OCI-LY1 (cell line): ENCODE measurements at regions not wholly inside any gene's neighbourhood (a gene's known extent, or its start where the extent isn't known, plus 50 kb on each side); places are given as distances from the start of the nearest gene placed in this dataset.

Experiments
- H2AFZ ChIP-seq: fragments of 200-600 bp; sonication (generic), shearing (Covaris generic); 2 replicates; pipeline ENCODE4 v1.6.0; 2014; ENCODE audit warnings: antibody characterized with exemption, mild to moderate bottlenecking, low read length
- H3F3A ChIP-seq: fragments of 200-600 bp; sonication (generic), shearing (Covaris generic); 2 replicates; pipeline ENCODE4 v1.6.0; 2014; ENCODE audit warnings: mild to moderate bottlenecking, antibody characterized with exemption, low read length, moderate library complexity; ENCODE audit not compliant: insufficient read depth
- H3K27ac ChIP-seq: fragments of 200-600 bp; sonication (generic); 2 replicates; pipeline ENCODE4 v1.5.1; 2014; ENCODE audit warnings: low read length, mixed run types, mild to moderate bottlenecking, low read depth; ENCODE audit not compliant: poor library complexity, severe bottlenecking
- H3K27me3 ChIP-seq: fragments of 200-600 bp; sonication (generic); 2 replicates; pipeline ENCODE4 v1.6.0; 2014; ENCODE audit warnings: antibody characterized with exemption, mild to moderate bottlenecking, low read length, moderate library complexity; ENCODE audit not compliant: insufficient read depth
- H3K36me3 ChIP-seq: fragments of 200-600 bp; sonication (generic); 2 replicates; pipeline ENCODE4 v1.6.1; 2014; ENCODE audit warnings: mild to moderate bottlenecking, antibody characterized with exemption, low read length, moderate library complexity, mixed read lengths; ENCODE audit not compliant: insufficient read depth
- H3K4me1 ChIP-seq: fragments of 200-600 bp; sonication (generic); 2 replicates; pipeline ENCODE4 v1.5.1; 2014; ENCODE audit warnings: mild to moderate bottlenecking, low read length, moderate library complexity; ENCODE audit not compliant: insufficient read depth, severe bottlenecking
- H3K4me2 ChIP-seq: fragments of 200-600 bp; sonication (generic), shearing (Covaris generic); 2 replicates; pipeline ENCODE4 v1.6.1; 2014; ENCODE audit warnings: low read length
- H3K4me3 ChIP-seq: fragments of 200-600 bp; sonication (generic); 2 replicates; pipeline ENCODE4 v1.5.1; 2014; ENCODE audit warnings: low read length, low read depth, mild to moderate bottlenecking, mixed read lengths; ENCODE audit not compliant: poor library complexity, severe bottlenecking
- H3K79me2 ChIP-seq: fragments of 200-600 bp; shearing (Covaris generic); 2 replicates; pipeline ENCODE4 v1.6.1; 2016; ENCODE audit warnings: mixed run types, low read length, mixed read lengths; ENCODE audit not compliant: insufficient read depth
- H3K9ac ChIP-seq: fragments of 200-600 bp; sonication (generic), shearing (Covaris generic); 2 replicates; pipeline ENCODE4 v1.6.1; 2014; ENCODE audit warnings: mild to moderate bottlenecking, low read length, mixed read lengths
- H3K9me2 ChIP-seq: fragments of 200-600 bp; sonication (generic), shearing (Covaris generic); 2 replicates; pipeline ENCODE4 v1.6.1; 2014; ENCODE audit warnings: low read depth, mild to moderate bottlenecking, low read length, mixed read lengths
- H3K9me3 ChIP-seq: fragments of 200-600 bp; shearing (Covaris generic); 2 replicates; pipeline ENCODE4 v1.6.1; 2014; ENCODE audit warnings: low read length, mixed read lengths
- H4K20me1 ChIP-seq: fragments of 200-600 bp; sonication (generic), shearing (Covaris generic); 2 replicates; pipeline ENCODE4 v1.6.0; 2016; ENCODE audit warnings: mild to moderate bottlenecking, low read length; ENCODE audit not compliant: insufficient read depth
- CTCF ChIP-seq: fragments of 200-600 bp; sonication (generic), shearing (Covaris generic); IDR thresholded peaks from 2 replicates; pipeline ENCODE4 v1.5.1; 2017; ENCODE audit warnings: mild to moderate bottlenecking, antibody characterized with exemption, low read length, moderate library complexity, mixed read lengths
- EZH2 ChIP-seq: fragments of 200-600 bp; sonication (generic), shearing (Covaris generic); IDR thresholded peaks from 2 replicates; pipeline ENCODE4 v1.8.0; 2017; ENCODE audit warnings: borderline replicate concordance, mixed run types, mild to moderate bottlenecking, antibody characterized with exemption, low read length, moderate library complexity, mixed read lengths

GRCh38 chr4:44912980-44913379 lies 186.6 kb upstream of the GNPDA2 start:
- Histone ChIP-seq H3K9me3 (no peaks in the 10 kb centered on the region), H3K4me1 (no peaks in the 10 kb centered on the region), H3F3A (no peaks in the 10 kb centered on the region), H3K27me3 (no peaks in the 10 kb centered on the region), H3K9ac (no peak overlapping the region), H3K79me2 (no peaks in the 10 kb centered on the region), H3K36me3 (no peaks in the 10 kb centered on the region), H3K4me2 (no peak overlapping the region), H3K9me2 (no peaks in the 10 kb centered on the region), H2AFZ (no peak overlapping the region), H4K20me1 (no peaks in the 10 kb centered on the region), H3K4me3 (no peak overlapping the region), H3K27ac (no peak overlapping the region)
- TF ChIP-seq EZH2 (no peak), CTCF (no peak)

- Histone ChIP-seq H3K27ac (no peak overlapping the region), H3K9me3 (no peaks in the 10 kb centered on the region), H3K36me3 (no peaks in the 10 kb centered on the region), H3K4me2 (no peak overlapping the region), H2AFZ (no peak overlapping the region), H3K9me2 (no peaks in the 10 kb centered on the region), H3K79me2 (no peaks in the 10 kb centered on the region), H3K4me1 (no peaks in the 10 kb centered on the region), H3F3A (no peaks in the 10 kb centered on the region), H3K4me3 (no peak overlapping the region), H4K20me1 (no peaks in the 10 kb centered on the region), H3K27me3 (no peaks in the 10 kb centered on the region), H3K9ac (no peak overlapping the region)
- TF ChIP-seq CTCF: no peak
- no peak for TF ChIP-seq EZH2
These were observed 182.2 kb upstream of the GNPDA2 start for GRCh38 chr4:44908565-44908964.

GRCh38 chr4:44872246-44872645 lies 145.9 kb upstream of the GNPDA2 start:
- no peak overlapping the region for H3K4me2 ChIP-seq
- no peak overlapping the region for H3K4me3 ChIP-seq
- H4K20me1 ChIP-seq: no peaks in the 10 kb centered on the region
- no peaks in the 10 kb centered on the region for H3K9me3 ChIP-seq
- no peaks in the 10 kb centered on the region for H3K4me1 ChIP-seq
- H3K36me3 ChIP-seq: no peaks in the 10 kb centered on the region
- H3K9ac ChIP-seq: no peak overlapping the region
- no peaks in the 10 kb centered on the region for H3K27me3 ChIP-seq
- no peaks in the 10 kb centered on the region for H3F3A ChIP-seq
- H3K9me2 ChIP-seq: no peaks in the 10 kb centered on the region
- no peaks in the 10 kb centered on the region for H3K79me2 ChIP-seq
- no peak overlapping the region for H2AFZ ChIP-seq
- TF ChIP-seq EZH2 (no peak), CTCF (no peak)
- H3K27ac ChIP-seq: no peak overlapping the region
